HCT116 (cell line): ENCODE measurements at regions not wholly inside any gene's neighbourhood (a gene's known extent, or its start where the extent isn't known, plus 50 kb on each side); places are given as distances from the start of the nearest gene placed in this dataset.

Experiments
- CTCF ChIP-seq, 3 experiments: fragments of 200-600 bp in 1 of 3; sonication (generic) in 1 of 3; IDR thresholded peaks in 2 of 3; conservative IDR thresholded peaks in 1 of 3; 2 replicates each; pipeline ENCODE4 v1.5.1; 2012 to 2017; ENCODE audit warnings: low read depth in 2 of 3, low read length in 2 of 3, antibody characterized with exemption in 1 of 3, borderline replicate concordance in 1 of 3, control low read depth in 1 of 3, mild to moderate bottlenecking in 1 of 3, mixed read lengths in 1 of 3, mixed run types in 1 of 3, moderate library complexity in 1 of 3; ENCODE audit not compliant: insufficient read depth in 1 of 3
- EGR1 ChIP-seq: IDR thresholded peaks from 2 replicates; pipeline ENCODE4 v1.6.1; 2012; ENCODE audit warnings: low read depth
- ELF1 ChIP-seq: IDR thresholded peaks from 2 replicates; pipeline ENCODE4 v1.6.1; 2012; ENCODE audit warnings: low read depth, borderline replicate concordance
- EZH2 ChIP-seq: fragments of 200-600 bp; sonication (generic); IDR thresholded peaks from 2 replicates; pipeline ENCODE4 v1.6.1; 2017; ENCODE audit warnings: antibody characterized with exemption, mixed run types
- EZH2phosphoT487 ChIP-seq: fragments of 200-600 bp; IDR thresholded peaks from 2 replicates; pipeline ENCODE4 v1.6.1; 2018; ENCODE audit warnings: antibody characterized with exemption, borderline replicate concordance
- JUND ChIP-seq: IDR thresholded peaks from 2 replicates; pipeline ENCODE4 v1.6.1; 2012
- MAX ChIP-seq: IDR thresholded peaks from 2 replicates; pipeline ENCODE4 v1.6.1; 2012
- POLR2A ChIP-seq: IDR thresholded peaks from 2 replicates; pipeline ENCODE4 v1.7.0; 2011; ENCODE audit warnings: borderline replicate concordance; ENCODE audit not compliant: insufficient read depth, insufficient read length; ENCODE audit errors: extremely low read depth
- RAD21 ChIP-seq: IDR thresholded peaks from 2 replicates; pipeline ENCODE4 v1.6.1; 2012; ENCODE audit warnings: low read depth, mild to moderate bottlenecking
- TCF7L2 ChIP-seq: IDR thresholded peaks from 2 replicates; pipeline ENCODE4 v1.7.0; 2011; ENCODE audit warnings: borderline replicate concordance, inconsistent platforms; ENCODE audit not compliant: insufficient read depth, insufficient read length; ENCODE audit errors: extremely low read depth
- ZBTB33 ChIP-seq: IDR thresholded peaks from 2 replicates; pipeline ENCODE4 v1.6.1; 2011; ENCODE audit warnings: mild to moderate bottlenecking, low read length, moderate library complexity; ENCODE audit not compliant: insufficient replicate concordance; ENCODE audit errors: extremely low read depth

- TF ChIP-seq CTCF (IDR thresholded peaks at IDR 0.05 in 2 of 3, conservative IDR thresholded peaks at IDR 0.05 in 1 of 3; ENCODE audit: borderline replicate concordance in 1 of 3, insufficient read depth in 1 of 3, low read depth in 2 of 3, low read length in 2 of 3) (no peak), POLR2A (no peak), EZH2 (no peak), TCF7L2 (no peak), ELF1 (no peak), RAD21 (no peak), EZH2phosphoT487 (no peak), JUND (no peak), MAX (no peak), ZBTB33 (no peak), EGR1 (no peak)
These were observed 2002.0 kb upstream of the CDH9 start for GRCh38 chr5:29040404-29040803.
